GM12878 (cell line): ENCODE measurements at regions not wholly inside any gene's neighbourhood (a gene's known extent, or its start where the extent isn't known, plus 50 kb on each side); places are given as distances from the start of the nearest gene placed in this dataset.

Experiments
- ATAC-seq: fragments of 200-7000 bp; cut with Tn5 transposase; 3 replicates; pipeline ENCODE4 v1.9.1; 2020; ENCODE audit warnings: mild to moderate bottlenecking, moderate library complexity
- BruUV-seq: library from RNA; stranded (reverse); fragments of 400-500 nt; replicated peaks from 2 replicates; lab custom pipeline; 2021; lab: Mats Ljungman, UMichigan
- CTCF ChIA-PET: fragments of 300-600 bp; sonication (Branson Sonifier 250); formaldehyde crosslinking; extraction: SDS; loops from one replicate; lab custom pipeline; 2021; ENCODE audit warnings: inconsistent platforms; lab: Yijun Ruan, JAX
- POLR2A ChIA-PET: fragments of 350-600 bp; formaldehyde crosslinking; extraction: SDS; loops from one replicate; lab custom pipeline; 2021; ENCODE audit warnings: inconsistent platforms; lab: Charles Lee
- RAD21 ChIA-PET: fragments of 300-600 bp; sonication (Branson Sonifier 250); formaldehyde crosslinking; loops from one replicate; lab custom pipeline; 2023; ENCODE audit warnings: antibody characterized with exemption; ENCODE audit not compliant: unreplicated experiment; lab: Charles Lee
- SMC1A ChIA-PET: fragments of 300-600 bp; sonication (Branson Sonifier 250); formaldehyde crosslinking; loops from one replicate; lab custom pipeline; 2023; ENCODE audit not compliant: unreplicated experiment, uncharacterized antibody; lab: Charles Lee
- DNase-seq: peaks from one replicate; pipeline ENCODE4 v3.0.0-alpha.2; 2011; ENCODE audit warnings: low read depth, low spot score
- FAIRE-seq: peaks from 3 replicates; lab custom pipeline; 2011; peaks lifted over from hg19 to GRCh38; lab: Jason Lieb, UNC
- H2AFZ ChIP-seq: 2 replicates; pipeline ENCODE4 v1.6.0; 2011; ENCODE audit warnings: low read depth, low read length, control low read depth; ENCODE audit not compliant: control insufficient read depth
- H3K27ac ChIP-seq: 2 replicates; pipeline ENCODE4 v1.5.1; 2011; ENCODE audit warnings: control low read depth; ENCODE audit not compliant: control insufficient read depth, insufficient read depth
- H3K27me3 ChIP-seq, 2 experiments: replicated peaks in 1 of 2; 2 replicates each; pipeline versions ENCODE4 v1.6.0 to v1.6.1; 2011; ENCODE audit warnings: low read length in 1 of 2; ENCODE audit not compliant: control insufficient read depth in 2 of 2, insufficient read depth in 2 of 2
- H3K36me3 ChIP-seq, 2 experiments: 2 replicates each; pipeline ENCODE4 v1.5.1; 2011; ENCODE audit warnings: low read length in 1 of 2; ENCODE audit not compliant: control insufficient read depth in 2 of 2, insufficient read depth in 2 of 2
- H3K4me1 ChIP-seq: 2 replicates; pipeline ENCODE4 v1.6.1; 2011; ENCODE audit warnings: mild to moderate bottlenecking, low read length, moderate library complexity, mixed read lengths; ENCODE audit not compliant: control insufficient read depth, insufficient read depth
- H3K4me2 ChIP-seq: 2 replicates; pipeline ENCODE4 v1.6.0; 2011; ENCODE audit warnings: control low read depth; ENCODE audit not compliant: control insufficient read depth, insufficient read depth
- H3K4me3 ChIP-seq: fragments of 200-600 bp; sonication (generic); 2 replicates; pipeline ENCODE4 v1.5.1; 2016
- H3K79me2 ChIP-seq: 2 replicates; pipeline ENCODE4 v1.6.0; 2011; ENCODE audit warnings: low read length; ENCODE audit not compliant: control insufficient read depth, insufficient read depth
- H3K9ac ChIP-seq: 2 replicates; pipeline ENCODE4 v1.8.0; 2011; ENCODE audit warnings: low read length, control low read depth, mixed read lengths; ENCODE audit not compliant: control insufficient read depth, insufficient read depth
- H3K9me3 ChIP-seq: replicated peaks from 3 replicates; pipeline ENCODE4 v1.5.1; 2011; ENCODE audit warnings: mild to moderate bottlenecking, low read length; ENCODE audit not compliant: control insufficient read depth, insufficient read depth
- H4K20me1 ChIP-seq: 2 replicates; pipeline ENCODE4 v1.6.0; 2011; ENCODE audit not compliant: control insufficient read depth, insufficient read depth
- CEBPB ChIP-seq, 2 experiments: fragments of 150-350 bp in 1 of 2; IDR thresholded peaks; 2 replicates each; pipeline ENCODE4 v1.6.1; 2012 to 2014; ENCODE audit warnings: low read depth in 2 of 2, low read length in 2 of 2, borderline replicate concordance in 1 of 2, inconsistent platforms in 1 of 2
- PAX8 ChIP-seq: fragments of 450-650 bp; IDR thresholded peaks from 2 replicates; pipeline ENCODE4 v1.6.1; 2017; ENCODE audit warnings: mild to moderate bottlenecking, moderate library complexity
- whole genome bisulfite sequencing: methylation state at CpG from one replicate; pipeline ENCODE4 v1.1.6; 2016; ENCODE audit warnings: low lambda C conversion rate; ENCODE audit not compliant: insufficient replicate concordance, insufficient coverage; ENCODE audit errors: missing lambda C conversion rate; 5-methylcytosine and 5-hydroxymethylcytosine counted together
- in situ Hi-C: fragments of 300-500 bp; cut with MboI; formaldehyde crosslinking; loops from 9 replicates; pipeline ENCODE4 v1.14.3; 2018; ENCODE audit warnings: mixed read lengths
- intact Hi-C: fragments of 100-400 bp; cut with micrococcal nuclease; formaldehyde crosslinking; loops from one replicate; pipeline ENCODE4 v1.14.2; 2022; ENCODE audit not compliant: unreplicated experiment
- TF ChIP-seq, protein P1 (sequence below): fragments of 450-650 bp; IDR thresholded peaks from 2 replicates; pipeline ENCODE4 v1.6.1; 2017; ENCODE audit warnings: mild to moderate bottlenecking, moderate library complexity
- TF ChIP-seq, protein P2 (sequence below): fragments of 150-350 bp; IDR thresholded peaks from 2 replicates; pipeline ENCODE4 v1.6.1; 2014; ENCODE audit warnings: mild to moderate bottlenecking, low read depth, low read length

DNA sequence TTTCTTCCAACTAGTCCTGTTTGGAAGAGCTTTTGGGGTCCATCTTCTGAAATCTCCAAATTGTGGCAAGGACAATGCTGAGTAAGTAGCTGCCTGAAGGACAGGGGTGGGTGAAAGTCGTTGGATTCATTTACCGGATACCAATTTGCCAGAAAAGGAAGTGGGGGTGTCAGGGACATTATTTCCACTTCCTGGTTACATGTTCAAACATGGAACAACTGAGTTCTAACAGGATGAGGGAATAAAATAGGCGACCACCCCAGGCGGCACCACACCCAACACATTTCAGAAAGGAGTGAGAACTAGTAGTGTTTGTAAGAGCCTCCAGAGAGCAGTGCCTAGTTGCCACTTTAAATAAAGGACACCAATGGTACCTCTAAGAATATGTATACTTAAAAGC is 158.6 kb upstream of the SERTAD2 start:
- Histone ChIP-seq H3K27ac (no peak overlapping the region), H3K9me3 (no peaks in the 10 kb centered on the region; the same call in 2 of the 3 replicates), H3K4me1 (peaks cover 7% of the 10 kb centered on the region), H3K4me2 (no peak overlapping the region), H3K4me3 (no peak overlapping the region), H2AFZ (peak overlapping the region; percentile 5; the same call in 1 of the 2 replicates), H3K36me3 (no peaks in the 10 kb centered on the region), H3K27me3 (no peaks in the 10 kb centered on the region), H3K9ac (no peak overlapping the region), H4K20me1 (no peaks in the 10 kb centered on the region), H3K79me2 (no peaks in the 10 kb centered on the region)
- FAIRE-seq = no peak
- no peak for ATAC-seq
- no TSS peak for BruUV-seq
- TF ChIP-seq PAX8 = no peak
- TF ChIP-seq CEBPB (IDR thresholded peaks at IDR 0.05; ENCODE audit: borderline replicate concordance in 1 of 2, low read depth in 2 of 2, low read length in 2 of 2) = no peak
- TF ChIP-seq, protein P1, sequence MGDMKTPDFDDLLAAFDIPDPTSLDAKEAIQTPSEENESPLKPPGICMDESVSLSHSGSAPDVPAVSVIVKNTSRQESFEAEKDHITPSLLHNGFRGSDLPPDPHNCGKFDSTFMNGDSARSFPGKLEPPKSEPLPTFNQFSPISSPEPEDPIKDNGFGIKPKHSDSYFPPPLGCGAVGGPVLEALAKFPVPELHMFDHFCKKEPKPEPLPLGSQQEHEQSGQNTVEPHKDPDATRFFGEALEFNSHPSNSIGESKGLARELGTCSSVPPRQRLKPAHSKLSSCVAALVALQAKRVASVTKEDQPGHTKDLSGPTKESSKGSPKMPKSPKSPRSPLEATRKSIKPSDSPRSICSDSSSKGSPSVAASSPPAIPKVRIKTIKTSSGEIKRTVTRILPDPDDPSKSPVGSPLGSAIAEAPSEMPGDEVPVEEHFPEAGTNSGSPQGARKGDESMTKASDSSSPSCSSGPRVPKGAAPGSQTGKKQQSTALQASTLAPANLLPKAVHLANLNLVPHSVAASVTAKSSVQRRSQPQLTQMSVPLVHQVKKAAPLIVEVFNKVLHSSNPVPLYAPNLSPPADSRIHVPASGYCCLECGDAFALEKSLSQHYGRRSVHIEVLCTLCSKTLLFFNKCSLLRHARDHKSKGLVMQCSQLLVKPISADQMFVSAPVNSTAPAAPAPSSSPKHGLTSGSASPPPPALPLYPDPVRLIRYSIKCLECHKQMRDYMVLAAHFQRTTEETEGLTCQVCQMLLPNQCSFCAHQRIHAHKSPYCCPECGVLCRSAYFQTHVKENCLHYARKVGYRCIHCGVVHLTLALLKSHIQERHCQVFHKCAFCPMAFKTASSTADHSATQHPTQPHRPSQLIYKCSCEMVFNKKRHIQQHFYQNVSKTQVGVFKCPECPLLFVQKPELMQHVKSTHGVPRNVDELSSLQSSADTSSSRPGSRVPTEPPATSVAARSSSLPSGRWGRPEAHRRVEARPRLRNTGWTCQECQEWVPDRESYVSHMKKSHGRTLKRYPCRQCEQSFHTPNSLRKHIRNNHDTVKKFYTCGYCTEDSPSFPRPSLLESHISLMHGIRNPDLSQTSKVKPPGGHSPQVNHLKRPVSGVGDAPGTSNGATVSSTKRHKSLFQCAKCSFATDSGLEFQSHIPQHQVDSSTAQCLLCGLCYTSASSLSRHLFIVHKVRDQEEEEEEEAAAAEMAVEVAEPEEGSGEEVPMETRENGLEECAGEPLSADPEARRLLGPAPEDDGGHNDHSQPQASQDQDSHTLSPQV = no peak
- TF ChIP-seq, protein P2, sequence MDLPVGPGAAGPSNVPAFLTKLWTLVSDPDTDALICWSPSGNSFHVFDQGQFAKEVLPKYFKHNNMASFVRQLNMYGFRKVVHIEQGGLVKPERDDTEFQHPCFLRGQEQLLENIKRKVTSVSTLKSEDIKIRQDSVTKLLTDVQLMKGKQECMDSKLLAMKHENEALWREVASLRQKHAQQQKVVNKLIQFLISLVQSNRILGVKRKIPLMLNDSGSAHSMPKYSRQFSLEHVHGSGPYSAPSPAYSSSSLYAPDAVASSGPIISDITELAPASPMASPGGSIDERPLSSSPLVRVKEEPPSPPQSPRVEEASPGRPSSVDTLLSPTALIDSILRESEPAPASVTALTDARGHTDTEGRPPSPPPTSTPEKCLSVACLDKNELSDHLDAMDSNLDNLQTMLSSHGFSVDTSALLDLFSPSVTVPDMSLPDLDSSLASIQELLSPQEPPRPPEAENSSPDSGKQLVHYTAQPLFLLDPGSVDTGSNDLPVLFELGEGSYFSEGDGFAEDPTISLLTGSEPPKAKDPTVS = no peak
- ChIA-PET SMC1A (no interaction called here), CTCF (no interaction called here), POLR2A (interaction anchor here (1.2 kb wide), 1 partner anchor 52 kb away, joined by 3 read pairs; no protein-coding TSS in a partner anchor), RAD21 (no interaction called here)
- intact Hi-C loops (no loop called here), in situ Hi-C loops (no loop called here)
- no peak for DNase-seq
- 71% methylated on average over 4 of the region's 4 CpGs for WGBS
